D721Med (cell line): ENCODE measurements at regions not wholly inside any gene's neighbourhood (a gene's known extent, or its start where the extent isn't known, plus 50 kb on each side); places are given as distances from the start of the nearest gene placed in this dataset.

Source experiments
- DNase-seq: peaks from one replicate; pipeline ENCODE4 v3.0.0; 2011; ENCODE audit warnings: low spot score; ENCODE audit not compliant: insufficient read length
- FAIRE-seq: peaks from 2 replicates; lab custom pipeline; 2011; peaks lifted over from hg19 to GRCh38; lab: Jason Lieb, UNC
- CTCF ChIP-seq: IDR thresholded peaks from 2 replicates; pipeline ENCODE4 v1.5.1; 2012; ENCODE audit warnings: mild to moderate bottlenecking, control low read depth; ENCODE audit not compliant: insufficient read depth; ENCODE audit errors: missing control alignments

DNA sequence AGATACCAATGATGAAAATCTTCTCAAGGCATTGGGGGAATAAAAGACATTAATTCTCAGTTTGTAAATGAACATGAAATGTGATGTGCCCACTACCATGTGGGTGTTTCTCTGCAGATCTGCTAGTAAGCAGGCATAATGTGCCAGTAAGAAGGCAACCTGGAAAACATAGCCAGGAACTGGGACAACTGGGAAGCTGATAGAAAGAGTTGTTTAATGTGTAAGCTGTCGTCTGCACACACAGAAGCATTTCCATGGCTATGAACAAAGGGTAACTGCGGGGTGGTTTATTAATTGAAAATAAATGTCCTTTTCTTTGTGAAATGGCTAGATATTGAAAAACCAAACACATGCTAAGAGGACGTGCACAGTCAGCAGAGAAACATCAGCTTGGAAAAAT is 52.0 kb downstream of the ZC3H11B start:
- no peak for TF ChIP-seq CTCF
- no peak for FAIRE-seq

GRCh38 chr1:219559899-219560298 is 53.0 kb downstream of the ZC3H11B start:
- DNase-seq (no peak), FAIRE-seq (no peak)
- TF ChIP-seq CTCF = no peak

More for the DNA sequence above, 52.0 kb downstream of the ZC3H11B start:
- no peak for DNase-seq

- peak; percentile 55 for FAIRE-seq
- DNase-seq = no peak
- no peak for TF ChIP-seq CTCF
These were observed 57.1 kb downstream of the ZC3H11B start for GRCh38 chr1:219555806-219556205.

- peak; percentile 35 for FAIRE-seq
- DNase-seq = no peak
- no peak for TF ChIP-seq CTCF
These were observed 57.7 kb downstream of the ZC3H11B start for GRCh38 chr1:219555031-219555692.

DNA sequence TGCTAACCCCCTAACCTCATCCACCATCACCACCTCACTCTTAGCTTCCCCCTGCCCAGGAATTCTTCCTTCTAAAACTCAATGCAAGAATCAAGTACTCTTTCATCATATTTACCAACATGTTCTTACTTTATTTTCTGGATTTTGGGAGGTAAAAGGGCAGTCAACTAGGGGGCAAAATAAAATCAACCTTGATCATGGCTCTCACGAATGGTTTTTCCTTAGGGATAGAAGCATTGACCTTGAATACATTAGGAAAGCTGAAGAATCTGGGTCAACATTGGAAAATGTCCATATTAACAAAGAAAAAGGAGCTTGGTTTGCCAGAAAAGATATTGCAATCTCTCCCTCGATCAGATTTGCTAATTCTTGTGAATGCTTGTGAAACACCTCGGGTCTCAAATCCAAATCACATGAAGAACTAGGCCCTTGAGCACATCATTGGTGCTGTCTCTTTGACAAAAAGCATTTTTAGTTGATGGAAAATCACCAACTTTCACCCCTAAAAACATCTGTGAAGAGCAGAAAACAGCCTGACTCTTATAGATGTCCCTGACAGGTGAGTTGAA is 58.9 kb downstream of the ZC3H11B start:
- TF ChIP-seq CTCF = no peak
- FAIRE-seq (no peak), DNase-seq (no peak)

- FAIRE-seq = no peak
- no peak for DNase-seq
- no peak for TF ChIP-seq CTCF
These were observed 62.7 kb downstream of the ZC3H11B start for GRCh38 chr1:219550201-219550600.

GRCh38 chr1:219549215-219549614 is 63.7 kb downstream of the ZC3H11B start:
- DNase-seq (no peak), FAIRE-seq (no peak)
- TF ChIP-seq CTCF = no peak
